IMR-90 (cell line): ENCODE measurements at regions not wholly inside any gene's neighbourhood (a gene's known extent, or its start where the extent isn't known, plus 50 kb on each side); places are given as distances from the start of the nearest gene placed in this dataset.

Experiments used
- ATAC-seq: fragments of 200-7000 bp; cut with Tn5 transposase; 2 replicates; pipeline ENCODE4 v1.9.1; 2020; ENCODE audit warnings: low read depth, mild to moderate bottlenecking, moderate library complexity
- BruUV-seq: library from RNA; stranded (reverse); fragments of 400-500 nt; replicated peaks from 2 replicates; lab custom pipeline; 2021; lab: Mats Ljungman, UMichigan
- CTCF ChIA-PET: fragments of 300-600 bp; formaldehyde crosslinking; extraction: SDS; loops from one replicate; lab custom pipeline; 2021; ENCODE audit warnings: antibody characterized with exemption; lab: Yijun Ruan, JAX
- POLR2A ChIA-PET: fragments of 300-600 bp; sonication (Branson Sonifier 250); formaldehyde crosslinking; loops from one replicate; lab custom pipeline; 2022; ENCODE audit warnings: antibody characterized with exemption; ENCODE audit not compliant: unreplicated experiment; lab: Charles Lee
- DNase-seq: peaks from one replicate; pipeline ENCODE4 v3.0.0; 2013
- H2AFZ ChIP-seq: replicated peaks from 2 replicates; pipeline ENCODE3; 2013; ENCODE audit warnings: low read length, mild to moderate bottlenecking; ENCODE audit not compliant: poor library complexity
- H2AK5ac ChIP-seq: 2 replicates; pipeline ENCODE4 v1.6.1; 2013; ENCODE audit warnings: low read depth, low read length, inconsistent platforms
- H2AK9ac ChIP-seq: replicated peaks from 2 replicates; pipeline ENCODE3; 2013; ENCODE audit warnings: mild to moderate bottlenecking, low read depth, low read length, moderate library complexity; ENCODE audit not compliant: poor library complexity
- H2BK120ac ChIP-seq: 2 replicates; pipeline ENCODE4 v1.6.1; 2013; ENCODE audit warnings: low read depth, low read length, inconsistent platforms
- H2BK15ac ChIP-seq: 3 replicates; pipeline ENCODE4 v1.6.1; 2013; ENCODE audit warnings: low read depth, low read length, inconsistent platforms
- H2BK20ac ChIP-seq: 2 replicates; pipeline ENCODE4 v1.6.1; 2013; ENCODE audit warnings: low read depth, mild to moderate bottlenecking, inconsistent platforms, low read length, moderate library complexity
- H2BK5ac ChIP-seq: 2 replicates; pipeline ENCODE4 v1.6.1; 2013; ENCODE audit warnings: mild to moderate bottlenecking, low read depth, low read length, inconsistent platforms; ENCODE audit not compliant: poor library complexity, severe bottlenecking
- H3K14ac ChIP-seq: replicated peaks from 2 replicates; pipeline ENCODE4 v1.6.1; 2013; ENCODE audit warnings: low read depth, low read length, inconsistent platforms
- H3K18ac ChIP-seq: 2 replicates; pipeline ENCODE4 v1.6.1; 2013; ENCODE audit warnings: low read depth, low read length, control low read depth
- H3K23ac ChIP-seq: 2 replicates; pipeline ENCODE4 v1.6.1; 2013; ENCODE audit warnings: low read depth, low read length, inconsistent platforms
- H3K27ac ChIP-seq: 2 replicates; pipeline ENCODE4 v1.5.1; 2013; ENCODE audit warnings: mild to moderate bottlenecking, control low read depth, low read length; ENCODE audit not compliant: insufficient read depth
- H3K27me3 ChIP-seq: 2 replicates; pipeline ENCODE4 v1.6.1; 2013; ENCODE audit warnings: low read length; ENCODE audit not compliant: control insufficient read depth, insufficient read depth
- H3K36me3 ChIP-seq: 2 replicates; pipeline ENCODE4 v1.6.1; 2013; ENCODE audit warnings: low read length, mixed read lengths; ENCODE audit not compliant: control insufficient read depth, insufficient read depth
- H3K4ac ChIP-seq: 2 replicates; pipeline ENCODE4 v1.6.1; 2013; ENCODE audit warnings: low read depth, low read length, inconsistent platforms
- H3K4me1 ChIP-seq: 2 replicates; pipeline ENCODE4 v1.6.1; 2013; ENCODE audit warnings: low read length, mixed read lengths; ENCODE audit not compliant: control insufficient read depth, insufficient read depth
- H3K4me2 ChIP-seq: 2 replicates; pipeline ENCODE4 v1.6.1; 2013; ENCODE audit warnings: low read depth, mild to moderate bottlenecking, control low read depth, low read length, moderate library complexity
- H3K4me3 ChIP-seq: 2 replicates; pipeline ENCODE4 v1.5.1; 2013; ENCODE audit warnings: low read depth, mild to moderate bottlenecking, control low read depth, low read length, moderate library complexity; ENCODE audit not compliant: insufficient read depth
- H3K56ac ChIP-seq: 2 replicates; pipeline ENCODE4 v1.6.1; 2013; ENCODE audit warnings: low read length, inconsistent platforms; ENCODE audit not compliant: insufficient read depth; ENCODE audit errors: extremely low read depth
- H3K79me1 ChIP-seq, 2 experiments: 2 replicates each; pipeline ENCODE4 v1.6.1; 2013; ENCODE audit warnings: low read length in 2 of 2, inconsistent platforms in 1 of 2, low read depth in 1 of 2
- H3K9ac ChIP-seq: 2 replicates; pipeline ENCODE4 v1.6.1; 2013; ENCODE audit warnings: low read depth, low read length, control low read depth
- H3K9me1 ChIP-seq: 2 replicates; pipeline ENCODE4 v1.6.1; 2013; ENCODE audit warnings: low read length, inconsistent platforms; ENCODE audit not compliant: insufficient read depth
- H3K9me3 ChIP-seq: 2 replicates; pipeline ENCODE4 v1.6.1; 2013; ENCODE audit warnings: low read length; ENCODE audit not compliant: control insufficient read depth, insufficient read depth
- H4K20me1 ChIP-seq: 2 replicates; pipeline ENCODE4 v1.6.1; 2013; ENCODE audit warnings: low read length, inconsistent platforms; ENCODE audit not compliant: insufficient read depth
- H4K5ac ChIP-seq: 2 replicates; pipeline ENCODE4 v1.6.1; 2013; ENCODE audit warnings: mild to moderate bottlenecking, low read depth, low read length, control low read depth
- H4K8ac ChIP-seq, 2 experiments: 2 replicates each; pipeline ENCODE4 v1.6.1; 2013; ENCODE audit warnings: low read depth in 2 of 2, low read length in 2 of 2, control low read depth in 1 of 2, inconsistent platforms in 1 of 2
- H4K91ac ChIP-seq: 2 replicates; pipeline ENCODE4 v1.6.1; 2013; ENCODE audit warnings: low read depth, low read length, inconsistent platforms; ENCODE audit not compliant: insufficient read depth
- CEBPB ChIP-seq: IDR thresholded peaks from 2 replicates; pipeline ENCODE4 v1.6.1; 2012; ENCODE audit warnings: low read depth, low read length, improper control_type of control experiment
- CHD1 ChIP-seq: IDR thresholded peaks from 2 replicates; pipeline ENCODE4 v1.6.1; 2012; ENCODE audit warnings: low read depth, low read length, improper control_type of control experiment
- FOS ChIP-seq: fragments of 150-350 bp; IDR thresholded peaks from 2 replicates; pipeline ENCODE4 v1.6.1; 2016; ENCODE audit warnings: low read depth, low read length
- MXI1 ChIP-seq: IDR thresholded peaks from 2 replicates; pipeline ENCODE4 v1.6.1; 2012; ENCODE audit warnings: low read depth, mild to moderate bottlenecking, low read length, moderate library complexity, borderline replicate concordance
- RAD21 ChIP-seq: IDR thresholded peaks from 2 replicates; pipeline ENCODE4 v1.6.1; 2012; ENCODE audit warnings: low read length, improper control_type of control experiment
- RCOR1 ChIP-seq: IDR thresholded peaks from 2 replicates; pipeline ENCODE4 v1.6.1; 2012; ENCODE audit warnings: mild to moderate bottlenecking, low read length, improper control_type of control experiment; ENCODE audit not compliant: insufficient replicate concordance
- RFX5 ChIP-seq: IDR thresholded peaks from 2 replicates; pipeline ENCODE4 v1.8.0; 2012; ENCODE audit warnings: low read depth, mild to moderate bottlenecking, low read length, moderate library complexity
- SMC3 ChIP-seq: fragments of 150-350 bp; IDR thresholded peaks from 2 replicates; pipeline ENCODE4 v1.6.1; 2016; ENCODE audit warnings: low read depth, mild to moderate bottlenecking, antibody characterized with exemption, low read length, moderate library complexity
- WGBS, 2 experiments: methylation state at CpG; one replicate each; pipeline versions ENCODE4 v1.1.5 to v1.1.7; 2013; ENCODE audit warnings: missing lambda C conversion rate in 2 of 2; ENCODE audit not compliant: insufficient read length in 1 of 2; ENCODE audit errors: extremely low coverage in 2 of 2; 5-methylcytosine and 5-hydroxymethylcytosine counted together
- dilution Hi-C: fragments of 300-500 bp; cut with HindIII; formaldehyde crosslinking; loops from one replicate; pipeline ENCODE4 v1.14.3; 2018; ENCODE audit warnings: low sequenced_read_pairs; ENCODE audit not compliant: unreplicated experiment
- in situ Hi-C: fragments of 300-500 bp; cut with MboI; formaldehyde crosslinking; loops from 3 replicates; pipeline ENCODE4 v1.14.3; 2019; ENCODE audit warnings: low sequenced_read_pairs, inconsistent platforms, mixed read lengths
- intact Hi-C: fragments of 100-400 bp; cut with micrococcal nuclease; formaldehyde crosslinking; loops from 2 replicates; pipeline ENCODE4 v1.10.0; 2022

DNA sequence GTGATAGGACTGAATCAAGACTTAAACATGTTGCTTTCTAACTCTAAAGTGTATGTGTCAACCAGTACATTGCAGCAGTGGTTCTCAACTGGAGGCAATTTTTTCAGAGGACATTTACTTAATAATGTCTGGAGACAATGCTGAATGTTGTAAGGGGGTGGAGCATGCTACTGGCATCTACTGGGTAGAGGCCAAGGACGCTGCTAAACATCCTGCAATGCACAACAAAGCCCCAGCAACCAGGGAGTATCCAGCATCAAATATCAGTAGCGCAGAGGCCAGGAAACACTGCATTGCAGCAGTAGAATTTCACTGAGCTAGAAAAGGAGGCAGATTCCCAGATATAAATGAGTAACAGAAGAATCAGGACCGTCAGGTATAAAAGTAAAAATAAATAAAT is 79.8 kb upstream of the GRM7 start:
- no peaks in the 10 kb centered on the region for H3K4me1 ChIP-seq
- no peak overlapping the region for H3K18ac ChIP-seq
- H3K9me3 ChIP-seq, result peaks cover 6% of the 10 kb centered on the region; the same call in 1 of the 2 replicates
- no peak overlapping the region for H2BK20ac ChIP-seq
- no peaks in the 10 kb centered on the region for H4K20me1 ChIP-seq
- H2BK120ac ChIP-seq, result no peak overlapping the region
- ChIA-PET POLR2A (no interaction called here), CTCF (no interaction called here)
- no peak overlapping the region for H3K4ac ChIP-seq
- no peak overlapping the region for H2BK5ac ChIP-seq
- intact Hi-C loops (no loop called here), in situ Hi-C loops (no loop called here), dilution Hi-C loops (no loop called here)
- no peak overlapping the region for H4K5ac ChIP-seq
- H2AK9ac ChIP-seq, result no peak overlapping the region
- H2AFZ ChIP-seq, result no peak overlapping the region
- no peak for TF ChIP-seq CHD1
- no peak for TF ChIP-seq SMC3
- TF ChIP-seq RCOR1, result no peak
- TF ChIP-seq RAD21, result no peak
- TF ChIP-seq RFX5, result no peak
- no peak for TF ChIP-seq FOS
- no peak for TF ChIP-seq CEBPB
- TF ChIP-seq MXI1, result no peak
- H2BK15ac ChIP-seq, result no peak overlapping the region
- no peaks in the 10 kb centered on the region for H3K9me1 ChIP-seq
- no peak overlapping the region for H3K27ac ChIP-seq
- no peaks in the 10 kb centered on the region for H3K36me3 ChIP-seq
- no peak overlapping the region for H4K8ac ChIP-seq
- H3K14ac ChIP-seq, result no peak overlapping the region
- ATAC-seq, result no peak
- H3K79me1 ChIP-seq, result no peaks in the 10 kb centered on the region
- H3K23ac ChIP-seq, result no peak overlapping the region
- no peak overlapping the region for H4K91ac ChIP-seq
- no TSS peak for BruUV-seq
- H3K27me3 ChIP-seq, result no peaks in the 10 kb centered on the region
- no peak overlapping the region for H3K9ac ChIP-seq
- no peak overlapping the region for H2AK5ac ChIP-seq
- no peak for DNase-seq
- no CpG with 5 or more reads among the region's 3 CpGs for WGBS, 2 experiments
- no peak overlapping the region for H3K56ac ChIP-seq
- no peak overlapping the region for H3K4me2 ChIP-seq
- no peak overlapping the region for H3K4me3 ChIP-seq
